ENCODE measurements at regions not wholly inside any gene's neighbourhood (a gene's known extent, or its start where the extent isn't known, plus 50 kb on each side); places are given as distances from the start of the nearest gene placed in this dataset.

DNA sequence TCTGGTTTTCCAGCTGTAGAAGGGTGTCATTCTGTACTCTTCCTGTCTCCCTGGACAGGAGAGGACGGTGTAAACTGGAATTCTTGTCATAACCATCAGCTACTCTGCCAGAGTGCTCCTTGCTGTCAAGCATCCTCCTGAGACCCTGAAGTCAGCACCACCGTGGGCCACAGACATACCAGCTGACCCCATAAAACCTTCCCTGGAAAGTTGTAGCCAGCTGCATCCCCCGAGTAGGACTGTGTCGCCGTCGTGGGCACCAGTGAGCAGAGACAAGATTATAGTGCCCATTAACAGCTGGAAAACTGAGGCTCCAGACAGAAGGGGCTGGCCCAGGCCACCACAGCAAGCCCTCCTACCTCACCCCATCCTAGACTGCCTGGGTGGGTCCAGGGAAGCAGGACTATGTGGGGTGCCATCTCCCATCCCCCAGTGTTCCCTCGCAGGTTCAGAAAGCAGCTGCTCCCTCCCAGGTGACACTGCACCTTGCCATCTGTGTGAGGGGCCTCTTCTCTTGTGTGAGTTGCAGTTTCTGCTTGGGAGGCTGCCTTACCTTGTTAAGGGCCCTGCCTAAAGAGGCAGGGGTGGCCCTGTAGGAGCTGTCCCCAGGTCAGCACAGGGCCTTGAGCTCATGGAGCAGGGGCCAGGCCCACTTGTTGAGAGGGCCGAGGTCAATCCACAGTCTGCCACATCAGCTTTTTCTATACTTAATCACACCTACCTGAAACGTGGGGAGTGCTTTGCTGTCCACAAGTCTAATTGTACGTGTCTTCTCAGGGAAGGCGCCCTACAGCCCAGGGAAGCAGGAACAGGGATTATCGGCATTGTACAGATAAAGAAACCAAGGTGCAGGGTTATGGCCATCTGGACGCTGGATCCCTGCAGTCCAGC, 191.9 kb upstream of the LINGO1 start:
- H3K4me3 ChIP-seq (ENCODE audit: low read depth, low read length), result no peak overlapping the region
- TF ChIP-seq, protein P1, sequence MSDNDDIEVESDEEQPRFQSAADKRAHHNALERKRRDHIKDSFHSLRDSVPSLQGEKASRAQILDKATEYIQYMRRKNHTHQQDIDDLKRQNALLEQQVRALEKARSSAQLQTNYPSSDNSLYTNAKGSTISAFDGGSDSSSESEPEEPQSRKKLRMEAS (IDR thresholded peaks at IDR 0.05; ENCODE audit: low read depth, low read length), result no peak
- TF ChIP-seq MYC (IDR thresholded peaks at IDR 0.05; ENCODE audit: low read depth, low read length), result no peak
- TF ChIP-seq POLR2A (IDR thresholded peaks at IDR 0.05; ENCODE audit: extremely low read depth, insufficient read length), result no peak
- TF ChIP-seq CTCF (IDR thresholded peaks at IDR 0.05; ENCODE audit: low read depth, low read length), result no peak
- no peak for DNase-seq (ENCODE audit: low read depth)

- H3K4me3 ChIP-seq (ENCODE audit: low read depth, low read length), result no peak overlapping the region
- no peak for DNase-seq (ENCODE audit: low read depth)
- TF ChIP-seq, protein P1 (IDR thresholded peaks at IDR 0.05; ENCODE audit: low read depth, low read length), result no peak
- TF ChIP-seq MYC (IDR thresholded peaks at IDR 0.05; ENCODE audit: low read depth, low read length) (no peak), CTCF (IDR thresholded peaks at IDR 0.05; ENCODE audit: low read depth, low read length) (no peak), POLR2A (IDR thresholded peaks at IDR 0.05; ENCODE audit: extremely low read depth, insufficient read length) (no peak)
Observed at GRCh38 chr15:77823736-77824135, 191.0 kb upstream of the LINGO1 start.

- H3K4me3 ChIP-seq (ENCODE audit: low read depth, low read length), result no peak overlapping the region
- TF ChIP-seq POLR2A (IDR thresholded peaks at IDR 0.05; ENCODE audit: extremely low read depth, insufficient read length), result no peak
- TF ChIP-seq MYC (IDR thresholded peaks at IDR 0.05; ENCODE audit: low read depth, low read length), result no peak
- no peak for TF ChIP-seq CTCF (IDR thresholded peaks at IDR 0.05; ENCODE audit: low read depth, low read length)
- TF ChIP-seq, protein P1 (IDR thresholded peaks at IDR 0.05; ENCODE audit: low read depth, low read length), result no peak
- DNase-seq (ENCODE audit: low read depth), result no peak
Observed at GRCh38 chr15:77822631-77823230, 190.0 kb upstream of the LINGO1 start.

- no peak overlapping the region for H3K4me3 ChIP-seq (ENCODE audit: low read depth, low read length)
- no peak for DNase-seq (ENCODE audit: low read depth)
- TF ChIP-seq, protein P1 (IDR thresholded peaks at IDR 0.05; ENCODE audit: low read depth, low read length), result no peak
- no peak for TF ChIP-seq POLR2A (IDR thresholded peaks at IDR 0.05; ENCODE audit: extremely low read depth, insufficient read length)
- TF ChIP-seq CTCF (IDR thresholded peaks at IDR 0.05; ENCODE audit: low read depth, low read length), result no peak
- no peak for TF ChIP-seq MYC (IDR thresholded peaks at IDR 0.05; ENCODE audit: low read depth, low read length)
Observed at GRCh38 chr15:77821959-77822256, 189.2 kb upstream of the LINGO1 start.

GRCh38 chr15:77821188-77821958, 188.7 kb upstream of the LINGO1 start:
- no peak overlapping the region for H3K4me3 ChIP-seq (ENCODE audit: low read depth, low read length)
- peak; percentile 71 for DNase-seq (ENCODE audit: low read depth)
- peak; percentile 96 for TF ChIP-seq CTCF (IDR thresholded peaks at IDR 0.05; ENCODE audit: low read depth, low read length)
- TF ChIP-seq POLR2A (IDR thresholded peaks at IDR 0.05; ENCODE audit: extremely low read depth, insufficient read length), result no peak
- TF ChIP-seq MYC (IDR thresholded peaks at IDR 0.05; ENCODE audit: low read depth, low read length), result no peak
- TF ChIP-seq, protein P1 (IDR thresholded peaks at IDR 0.05; ENCODE audit: low read depth, low read length), result no peak

Data from NB4 (cell line).